HepG2 (cell line): ENCODE measurements at regions not wholly inside any gene's neighbourhood (a gene's known extent, or its start where the extent isn't known, plus 50 kb on each side); places are given as distances from the start of the nearest gene placed in this dataset.

Experiments
- ATAC-seq: fragments of 200-7000 bp; cut with Tn5 transposase; 3 replicates; pipeline ENCODE4 v1.9.1; 2020; ENCODE audit warnings: mild to moderate bottlenecking, moderate library complexity
- BruUV-seq: library from RNA; stranded (reverse); fragments of 400-500 nt; replicated peaks from 2 replicates; lab custom pipeline; 2021; lab: Mats Ljungman, UMichigan
- CTCF ChIA-PET: fragments of 300-600 bp; formaldehyde crosslinking; extraction: SDS; loops from one replicate; lab custom pipeline; 2021; ENCODE audit warnings: low total read pairs, inconsistent platforms, low intra/inter-chr PET ratio; lab: Yijun Ruan, JAX
- POLR2A ChIA-PET: fragments of 350-600 bp; sonication (Branson Sonifier 250); formaldehyde crosslinking; loops from one replicate; lab custom pipeline; 2020; ENCODE audit warnings: antibody characterized with exemption, inconsistent platforms; lab: Yijun Ruan, JAX
- DNase-seq: peaks from one replicate; pipeline ENCODE4 v3.0.0-alpha.2; 2015; ENCODE audit warnings: low spot score
- FAIRE-seq: peaks from 3 replicates; lab custom pipeline; 2011; peaks lifted over from hg19 to GRCh38; lab: Jason Lieb, UNC
- H2AFZ ChIP-seq: one replicate; pipeline ENCODE4 v1.6.1; 2011; ENCODE audit warnings: low read length, inconsistent platforms
- H3K27ac ChIP-seq: fragments of 300-600 bp; 3 replicates; pipeline ENCODE4 v1.8.0; 2011; ENCODE audit warnings: mixed run types, mild to moderate bottlenecking, mixed read lengths, low read length, inconsistent platforms; ENCODE audit not compliant: insufficient read depth; ENCODE audit errors: extremely low read length
- H3K27me3 ChIP-seq, 2 experiments: fragments of 200-600 bp in 1 of 2; 2 replicates in 1 of 2; 3 replicates in 1 of 2; pipeline versions ENCODE4 v1.6.0 to v1.8.0; 2011; ENCODE audit warnings: low read length in 2 of 2, mild to moderate bottlenecking in 2 of 2, moderate library complexity in 2 of 2, inconsistent platforms in 1 of 2; ENCODE audit not compliant: insufficient read depth in 2 of 2, control insufficient read depth in 1 of 2
- H3K36me3 ChIP-seq, 2 experiments: fragments of 200-600 bp in 1 of 2; replicated peaks in 1 of 2; 2 replicates in 1 of 2; 3 replicates in 1 of 2; pipeline versions ENCODE4 v1.5.1 to v1.8.0; 2011; ENCODE audit warnings: low read length in 2 of 2, inconsistent platforms in 1 of 2; ENCODE audit not compliant: insufficient read depth in 2 of 2, control insufficient read depth in 1 of 2
- H3K4me1 ChIP-seq: 2 replicates; pipeline ENCODE4 v1.5.1; 2012; ENCODE audit warnings: low read length, inconsistent platforms; ENCODE audit not compliant: insufficient read depth
- H3K4me2 ChIP-seq: 2 replicates; pipeline ENCODE4 v1.6.0; 2011; ENCODE audit warnings: low read depth, low read length, inconsistent platforms
- H3K4me3 ChIP-seq, 3 experiments: fragments of 200-600 bp in 1 of 3; sonication (generic), shearing (Covaris generic) in 1 of 3; replicated peaks in 1 of 3; 2 replicates each; pipeline ENCODE4 v1.5.1; 2011 to 2016; ENCODE audit warnings: low read length in 3 of 3, inconsistent platforms in 2 of 3, low read depth in 2 of 3, mild to moderate bottlenecking in 2 of 3, control low read depth in 1 of 3, mixed read lengths in 1 of 3; ENCODE audit not compliant: insufficient read depth in 1 of 3
- H3K79me2 ChIP-seq: one replicate; pipeline ENCODE4 v1.6.1; 2011; ENCODE audit warnings: low read length, inconsistent platforms; ENCODE audit not compliant: insufficient read depth
- H3K9ac ChIP-seq: 2 replicates; pipeline ENCODE4 v1.6.0; 2011; ENCODE audit warnings: mild to moderate bottlenecking, low read depth, low read length, inconsistent platforms; ENCODE audit not compliant: insufficient read depth
- H3K9me3 ChIP-seq: 2 replicates; pipeline ENCODE4 v1.5.1; 2012; ENCODE audit warnings: mild to moderate bottlenecking, low read length
- H4K20me1 ChIP-seq: 2 replicates; pipeline ENCODE4 v1.6.0; 2011; ENCODE audit warnings: inconsistent platforms, mild to moderate bottlenecking, low read length, moderate library complexity; ENCODE audit not compliant: insufficient read depth
- AKAP8 ChIP-seq: sonication (generic); formaldehyde crosslinking; IDR thresholded peaks from 2 replicates; pipeline ENCODE4 v1.5.1; 2020; ENCODE audit warnings: mild to moderate bottlenecking, missing genetic modification reagents
- BRD4 ChIP-seq: sonication (generic); formaldehyde crosslinking; IDR thresholded peaks from 2 replicates; pipeline ENCODE4 v1.4.0; 2020; ENCODE audit warnings: missing genetic modification reagents
- DNMT3B ChIP-seq: conservative IDR thresholded peaks from 2 replicates; pipeline ENCODE4 v1.6.1; 2016; ENCODE audit warnings: missing biosample characterization, control low read depth
- HNRNPL ChIP-seq: fragments of 200-400 bp; formaldehyde crosslinking; IDR thresholded peaks from 2 replicates; pipeline ENCODE4 v1.6.1; 2017; ENCODE audit warnings: mild to moderate bottlenecking, low read depth, low read length
- LCORL ChIP-seq, 2 experiments: fragments of 450-650 bp in 1 of 2; sonication (generic) in 1 of 2; formaldehyde crosslinking in 1 of 2; IDR thresholded peaks; 2 replicates each; pipeline versions ENCODE4 v1.5.0 to v1.6.1; 2017 to 2020; ENCODE audit warnings: antibody characterized with exemption in 1 of 2, missing genetic modification reagents in 1 of 2
- MXI1 ChIP-seq: IDR thresholded peaks from 3 replicates; pipeline ENCODE4 v1.6.1; 2012; ENCODE audit warnings: low read depth, low read length, inconsistent platforms, borderline replicate concordance
- MYC ChIP-seq: sonication (generic); formaldehyde crosslinking; IDR thresholded peaks from 2 replicates; pipeline ENCODE4 v1.9.0; 2021; ENCODE audit warnings: missing genetic modification reagents, borderline replicate concordance
- SCMH1 ChIP-seq: sonication (generic); formaldehyde crosslinking; IDR thresholded peaks from 2 replicates; pipeline ENCODE4 v1.9.0; 2021; ENCODE audit warnings: missing genetic modification reagents, mild to moderate bottlenecking, borderline replicate concordance
- SIX4 ChIP-seq: sonication (generic); formaldehyde crosslinking; IDR thresholded peaks from 2 replicates; pipeline ENCODE4 v1.4.0; 2020; ENCODE audit warnings: missing genetic modification reagents
- SMYD3 ChIP-seq: sonication (generic); formaldehyde crosslinking; IDR thresholded peaks from 2 replicates; pipeline ENCODE4 v1.8.1; 2023; ENCODE audit warnings: mild to moderate bottlenecking, missing genetic modification reagents
- THYN1 ChIP-seq: sonication (generic); formaldehyde crosslinking; IDR thresholded peaks from 2 replicates; pipeline ENCODE4 v1.8.1; 2023; ENCODE audit warnings: low read depth, mild to moderate bottlenecking, moderate library complexity, missing genetic modification reagents, borderline replicate concordance
- ZIK1 ChIP-seq: sonication (generic); formaldehyde crosslinking; IDR thresholded peaks from 2 replicates; pipeline ENCODE4 v1.5.0; 2020; ENCODE audit warnings: mild to moderate bottlenecking, low read depth, missing genetic modification reagents, borderline replicate concordance
- ZNF281 ChIP-seq: sonication (generic); formaldehyde crosslinking; IDR thresholded peaks from 2 replicates; pipeline ENCODE4 v1.4.0; 2020; ENCODE audit warnings: missing genetic modification reagents, borderline replicate concordance
- ZNF296 ChIP-seq: sonication (generic); formaldehyde crosslinking; conservative IDR thresholded peaks from 2 replicates; pipeline ENCODE4 v1.5.0; 2020; ENCODE audit warnings: mild to moderate bottlenecking, missing genetic modification reagents
- ZNF597 ChIP-seq: sonication (generic); formaldehyde crosslinking; IDR thresholded peaks from 2 replicates; pipeline ENCODE4 v1.5.0; 2020; ENCODE audit warnings: missing genetic modification reagents
- ZNF777 ChIP-seq: sonication (generic); formaldehyde crosslinking; IDR thresholded peaks from 2 replicates; pipeline ENCODE4 v1.4.0; 2020; ENCODE audit warnings: missing genetic modification reagents
- WGBS: methylation state at CpG from one replicate; pipeline ENCODE4 v1.1.6; 2017; ENCODE audit warnings: low lambda C conversion rate; 5-methylcytosine and 5-hydroxymethylcytosine counted together
- in situ Hi-C: cut with HindIII; loops from 2 replicates; pipeline ENCODE4 v1.10.0; 2017; ENCODE audit warnings: low pct_unique_long_range_greater_than_20kb; ENCODE audit not compliant: extremely low pct_ligation_motif_present
- intact Hi-C: fragments of 100-400 bp; cut with micrococcal nuclease; formaldehyde crosslinking; loops from one replicate; pipeline ENCODE4 v1.10.0; 2022; ENCODE audit not compliant: unreplicated experiment

- Histone ChIP-seq H3K9ac (no peak overlapping the region), H3K79me2 (no peaks in the 10 kb centered on the region), H3K4me1 (peaks cover 33% of the 10 kb centered on the region), H3K27ac (no peak overlapping the region), H4K20me1 (no peaks in the 10 kb centered on the region), H3K4me3 (no peak overlapping the region), H3K9me3 (peaks cover 19% of the 10 kb centered on the region), H2AFZ (no peak overlapping the region), H3K36me3 (no peaks in the 10 kb centered on the region), H3K4me2 (no peak overlapping the region), H3K27me3 (no peaks in the 10 kb centered on the region)
- ChIA-PET CTCF (no interaction called here), POLR2A (no interaction called here)
- BruUV-seq: no TSS peak
- intact Hi-C loops: no loop called here
- ATAC-seq (no peak), FAIRE-seq (no peak), DNase-seq (no peak)
- in situ Hi-C loops: no loop called here
- 0 out of 2 replicates have a peak, but pooled peaks have one; percentile 26 for TF ChIP-seq MYC (CRISPR knock-in tag)
- TF ChIP-seq BRD4 (CRISPR knock-in tag): 0 out of 2 replicates have a peak, but pooled peaks have one; percentile 33
- TF ChIP-seq SCMH1: no peak
- TF ChIP-seq HNRNPL: no peak
- TF ChIP-seq DNMT3B (CRISPR knock-in tag): no peak
- no peak for TF ChIP-seq MXI1
- 77% methylated on average over 16 of the region's 16 CpGs for WGBS
Measured at GRCh38 chr20:23230766-23231385, 119.7 kb upstream of the NXT1 start.

- Histone ChIP-seq H3K4me3 (no peak overlapping the region), H3K36me3 (no peaks in the 10 kb centered on the region), H3K4me1 (peaks cover 33% of the 10 kb centered on the region), H3K27me3 (no peaks in the 10 kb centered on the region), H3K9me3 (peaks cover 12% of the 10 kb centered on the region), H3K9ac (no peak overlapping the region), H4K20me1 (no peaks in the 10 kb centered on the region), H3K79me2 (no peaks in the 10 kb centered on the region), H3K27ac (no peak overlapping the region), H2AFZ (no peak overlapping the region), H3K4me2 (no peak overlapping the region)
- 55% methylated on average over 3 of the region's 3 CpGs for WGBS
- ATAC-seq: no peak
- DNase-seq: no peak
- ChIA-PET POLR2A (no interaction called here), CTCF (no interaction called here)
- intact Hi-C loops (no loop called here), in situ Hi-C loops (no loop called here)
- no TSS peak for BruUV-seq
- no peak for FAIRE-seq
- TF ChIP-seq SMYD3 (CRISPR knock-in tag) (no peak), THYN1 (no peak), SIX4 (no peak), ZNF281 (no peak), ZIK1 (CRISPR knock-in tag) (no peak), ZNF597 (CRISPR knock-in tag) (no peak), AKAP8 (CRISPR knock-in tag) (no peak), ZNF777 (no peak), ZNF296 (CRISPR knock-in tag) (no peak), LCORL (IDR thresholded peaks at IDR 0.05) (no peak), LCORL (CRISPR knock-in tag; IDR thresholded peaks at IDR 0.05) (no peak)
Measured at GRCh38 chr20:23229989-23230388, 120.6 kb upstream of the NXT1 start.
